ENCODE measurements at regions not wholly inside any gene's neighbourhood (a gene's known extent, or its start where the extent isn't known, plus 50 kb on each side); places are given as distances from the start of the nearest gene placed in this dataset.
"Not testable (repeated sequence)": the region's sequence is repeated elsewhere in the genome, so short reads cannot be mapped to it uniquely, and the experiment has no call there.

DNA sequence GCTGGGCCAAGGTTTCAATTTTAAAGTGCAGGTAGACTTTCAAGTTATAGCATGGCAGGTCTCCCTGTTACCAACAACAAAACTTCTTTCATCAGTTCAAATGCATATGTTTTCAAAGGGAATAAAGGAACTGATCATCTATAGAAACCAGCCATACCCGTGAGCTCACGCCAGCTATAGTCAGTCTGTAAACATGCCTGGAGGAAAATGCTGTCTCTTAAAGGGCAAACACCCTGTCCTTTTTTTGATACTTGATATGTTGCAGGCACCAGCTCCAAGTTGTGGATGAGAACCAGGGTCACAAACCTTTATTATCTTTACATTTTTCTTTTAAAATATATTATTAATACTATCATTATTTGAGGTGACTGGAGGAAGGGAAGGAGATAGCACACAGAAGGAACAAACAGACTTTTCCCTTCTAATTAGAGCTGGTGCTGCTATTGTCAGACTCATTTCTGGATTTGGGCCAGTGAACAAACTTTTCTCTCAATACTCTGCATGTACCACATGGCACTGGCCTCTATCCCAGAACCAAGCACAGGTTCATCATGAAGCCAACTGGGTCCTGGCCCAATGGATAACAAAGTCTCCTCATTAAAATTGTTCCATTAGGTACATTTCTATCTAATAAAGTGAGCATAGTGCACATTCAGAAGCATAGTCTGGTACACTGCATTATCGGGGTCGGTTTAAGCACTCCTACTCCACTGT, 1102.4 kb downstream of the SORCS3 start:
- Histone ChIP-seq H3K27me3 (replicated peaks in 1 of 2; ENCODE audit: control insufficient read depth in 2 of 2, extremely low read depth in 1 of 2, insufficient read depth in 2 of 2, low read length in 1 of 2) (no peaks in the 10 kb centered on the region), H3K27ac (ENCODE audit: low read length) (no peak overlapping the region), H3K36me3 (ENCODE audit: control insufficient read depth in 2 of 2, extremely low read depth in 1 of 2, insufficient read depth in 1 of 2, low read length in 1 of 2) (no peaks in the 10 kb centered on the region), H3K4me1 (ENCODE audit: control insufficient read depth in 1 of 2, extremely low read depth in 1 of 2, insufficient read depth in 2 of 2, low read length in 2 of 2) (no peaks in the 10 kb centered on the region), H3K4me3 (ENCODE audit: control insufficient read depth in 1 of 2, extremely low read depth in 1 of 2, low read length in 1 of 2) (no peak overlapping the region), H3K9me3 (no peaks in the 10 kb centered on the region)
- DNase-seq (no peak), ATAC-seq (replicated peaks in 1 of 4) (no peak)
- Mint-ChIP-seq H3K27ac (no peak overlapping the region), H3K27me3 (peaks cover 0 to 3% of the 10 kb centered on the region in 2 donors), H3K4me1 (no peaks in the 10 kb centered on the region), H3K9me3 (peaks cover 0 to 9% (median 3%) of the 10 kb centered on the region in 3 donors), H3K4me3 (no peak overlapping the region), H3K36me3 (no peaks in the 10 kb centered on the region)
- POLR2A ChIA-PET: no interaction called here
- WGBS (ENCODE audit: insufficient coverage): 79% methylated on average over 2 of the region's 4 CpGs
- CTCF ChIA-PET: no interaction called here

DNA sequence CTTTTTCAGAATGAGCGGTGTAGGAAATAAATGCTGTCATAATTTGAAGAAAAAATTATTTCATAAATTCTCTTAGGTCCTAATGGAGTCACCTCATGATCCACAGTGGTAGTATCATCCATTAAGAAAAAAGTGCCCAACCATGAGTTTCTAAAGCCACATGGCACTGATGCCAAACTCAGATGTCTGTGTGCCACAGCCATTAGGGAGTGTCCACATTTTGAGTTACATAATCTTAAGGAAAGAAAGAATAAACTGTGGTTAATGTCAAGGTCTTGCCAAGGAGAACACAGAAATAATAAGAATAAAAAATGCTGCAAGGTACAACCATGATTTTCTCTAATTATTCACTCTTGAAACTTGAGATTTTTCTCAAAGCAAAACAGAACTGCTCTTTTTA, 1101.8 kb downstream of the SORCS3 start:
- H3K4me1 ChIP-seq (ENCODE audit: control insufficient read depth in 1 of 2, extremely low read depth in 1 of 2, insufficient read depth in 2 of 2, low read length in 2 of 2): no peaks in the 10 kb centered on the region
- no peaks in the 10 kb centered on the region for H3K36me3 Mint-ChIP-seq
- no peak for ATAC-seq (replicated peaks in 1 of 4)
- H3K4me3 Mint-ChIP-seq: no peak overlapping the region
- POLR2A ChIA-PET: no interaction called here
- no peak overlapping the region for H3K27ac ChIP-seq (ENCODE audit: low read length)
- H3K4me3 ChIP-seq (ENCODE audit: control insufficient read depth in 1 of 2, extremely low read depth in 1 of 2, low read length in 1 of 2): no peak overlapping the region
- H3K9me3 Mint-ChIP-seq: peaks cover 0 to 9% (median 3%) of the 10 kb centered on the region in 3 donors
- H3K27me3 Mint-ChIP-seq: peaks cover 0 to 3% of the 10 kb centered on the region in 2 donors
- DNase-seq: no peak
- no CpG with 5 or more reads among the region's 1 CpG for WGBS (ENCODE audit: insufficient coverage)
- no peaks in the 10 kb centered on the region for H3K36me3 ChIP-seq (ENCODE audit: control insufficient read depth in 2 of 2, extremely low read depth in 1 of 2, insufficient read depth in 1 of 2, low read length in 1 of 2)
- CTCF ChIA-PET: no interaction called here
- H3K27ac Mint-ChIP-seq: no peak overlapping the region
- H3K4me1 Mint-ChIP-seq: no peaks in the 10 kb centered on the region
- no peaks in the 10 kb centered on the region for H3K9me3 ChIP-seq
- no peaks in the 10 kb centered on the region for H3K27me3 ChIP-seq (replicated peaks in 1 of 2; ENCODE audit: control insufficient read depth in 2 of 2, extremely low read depth in 1 of 2, insufficient read depth in 2 of 2, low read length in 1 of 2)

DNA sequence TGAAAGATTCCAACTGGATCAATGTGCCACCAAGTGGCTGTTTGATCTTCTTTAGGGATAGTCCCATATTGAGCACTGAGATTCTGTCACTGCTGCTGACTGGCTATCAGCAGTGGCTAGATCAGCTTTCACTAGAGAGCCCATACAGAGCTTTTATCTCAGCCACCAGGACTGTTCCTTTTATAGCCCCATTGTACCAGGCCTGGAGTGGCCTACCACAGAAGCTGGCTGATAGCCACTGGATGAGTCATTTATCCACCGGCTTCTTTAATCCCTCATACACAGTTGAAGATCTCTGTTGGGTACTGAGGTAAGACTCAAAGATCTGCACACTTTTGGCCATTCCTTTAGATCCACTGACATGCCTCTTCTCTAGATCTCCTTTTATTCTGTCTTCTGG, 1101.1 kb downstream of the SORCS3 start:
- no peaks in the 10 kb centered on the region for H3K4me1 Mint-ChIP-seq
- H3K27me3 Mint-ChIP-seq: peaks cover 0 to 3% of the 10 kb centered on the region in 2 donors

DNA sequence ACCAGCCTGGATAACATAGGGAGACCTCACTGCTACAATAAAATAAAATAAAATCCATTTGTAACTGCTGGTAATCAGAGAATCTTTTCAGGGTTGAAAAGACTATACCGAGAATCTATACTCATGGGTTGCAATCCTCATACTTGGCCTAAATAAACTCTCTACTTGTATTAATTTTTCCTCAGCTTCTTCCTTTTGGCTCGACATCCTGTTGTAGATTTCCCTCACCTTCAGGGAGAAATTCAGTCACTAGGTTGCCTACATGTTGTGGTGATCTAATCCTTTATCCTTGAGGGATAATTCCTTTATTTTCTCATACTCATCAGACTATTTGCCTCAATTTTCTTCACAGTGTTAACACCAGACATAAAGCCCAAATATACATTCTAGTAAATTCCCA, 1093.4 kb downstream of the SORCS3 start:
- Histone ChIP-seq H3K27ac (ENCODE audit: low read length) (no peak overlapping the region), H3K9me3 (no peaks in the 10 kb centered on the region), H3K36me3 (ENCODE audit: control insufficient read depth in 2 of 2, extremely low read depth in 1 of 2, insufficient read depth in 1 of 2, low read length in 1 of 2) (no peaks in the 10 kb centered on the region), H3K4me1 (ENCODE audit: control insufficient read depth in 1 of 2, extremely low read depth in 1 of 2, insufficient read depth in 2 of 2, low read length in 2 of 2) (no peaks in the 10 kb centered on the region), H3K27me3 (replicated peaks in 1 of 2; ENCODE audit: control insufficient read depth in 2 of 2, extremely low read depth in 1 of 2, insufficient read depth in 2 of 2, low read length in 1 of 2) (no peaks in the 10 kb centered on the region), H3K4me3 (ENCODE audit: control insufficient read depth in 1 of 2, extremely low read depth in 1 of 2, low read length in 1 of 2) (no peak overlapping the region)
- no CpG with 5 or more reads among the region's 2 CpGs for WGBS (ENCODE audit: insufficient coverage)
- no peak for ATAC-seq (replicated peaks in 1 of 4)
- no peak for DNase-seq
- Mint-ChIP-seq H3K4me1 (no peaks in the 10 kb centered on the region), H3K4me3 (no peak overlapping the region), H3K9me3 (peaks cover 0 to 3% (median 0%) of the 10 kb centered on the region in 3 donors), H3K27me3 (no peaks in the 10 kb centered on the region), H3K36me3 (no peaks in the 10 kb centered on the region), H3K27ac (no peak overlapping the region)
- POLR2A ChIA-PET: no interaction called here
- CTCF ChIA-PET: no interaction called here

More for the DNA sequence above, 1101.1 kb downstream of the SORCS3 start:
- ATAC-seq (replicated peaks in 1 of 4) (no peak), DNase-seq (no peak)
- no peaks in the 10 kb centered on the region for H3K36me3 Mint-ChIP-seq
- CTCF ChIA-PET: no interaction called here
- H3K4me1 ChIP-seq (ENCODE audit: control insufficient read depth in 1 of 2, extremely low read depth in 1 of 2, insufficient read depth in 2 of 2, low read length in 2 of 2): no peaks in the 10 kb centered on the region
- H3K27ac Mint-ChIP-seq: no peak overlapping the region
- no peaks in the 10 kb centered on the region for H3K9me3 ChIP-seq
- no peak overlapping the region for H3K4me3 ChIP-seq (ENCODE audit: control insufficient read depth in 1 of 2, extremely low read depth in 1 of 2, low read length in 1 of 2)
- H3K4me3 Mint-ChIP-seq: no peak overlapping the region
- no CpG with 5 or more reads among the region's 1 CpG for WGBS (ENCODE audit: insufficient coverage)
- H3K27me3 ChIP-seq (replicated peaks in 1 of 2; ENCODE audit: control insufficient read depth in 2 of 2, extremely low read depth in 1 of 2, insufficient read depth in 2 of 2, low read length in 1 of 2): no peaks in the 10 kb centered on the region
- H3K9me3 Mint-ChIP-seq: peaks cover 0 to 9% (median 3%) of the 10 kb centered on the region in 3 donors
- POLR2A ChIA-PET: no interaction called here
- no peak overlapping the region for H3K27ac ChIP-seq (ENCODE audit: low read length)
- H3K36me3 ChIP-seq (ENCODE audit: control insufficient read depth in 2 of 2, extremely low read depth in 1 of 2, insufficient read depth in 1 of 2, low read length in 1 of 2): no peaks in the 10 kb centered on the region

DNA sequence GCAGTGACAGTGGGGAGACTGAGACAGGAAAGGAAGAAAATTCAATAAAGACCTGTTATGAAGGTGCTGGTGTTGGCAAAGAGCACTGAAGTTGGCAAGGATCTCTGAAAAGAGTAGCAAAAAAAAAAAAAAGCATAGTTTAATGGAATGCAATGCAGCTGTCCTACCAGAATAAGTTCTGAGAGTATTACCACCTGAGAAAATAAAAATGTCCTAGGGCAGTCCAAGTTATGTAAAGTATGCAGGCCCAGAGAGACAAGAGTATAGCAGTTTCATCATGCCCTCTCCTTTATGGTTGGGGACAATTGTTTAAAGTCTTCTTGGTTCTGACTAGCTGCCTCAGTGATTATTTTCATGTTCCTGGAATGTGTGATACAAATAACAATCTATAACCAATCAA, 1092.8 kb downstream of the SORCS3 start:
- H3K4me1 ChIP-seq (ENCODE audit: control insufficient read depth in 1 of 2, extremely low read depth in 1 of 2, insufficient read depth in 2 of 2, low read length in 2 of 2): no peaks in the 10 kb centered on the region
- no peak overlapping the region for H3K27ac ChIP-seq (ENCODE audit: low read length)
- H3K4me3 Mint-ChIP-seq: no peak overlapping the region
- H3K27me3 ChIP-seq (replicated peaks in 1 of 2; ENCODE audit: control insufficient read depth in 2 of 2, extremely low read depth in 1 of 2, insufficient read depth in 2 of 2, low read length in 1 of 2): no peaks in the 10 kb centered on the region
- ATAC-seq (replicated peaks in 1 of 4) (no peak), DNase-seq (no peak)
- no peaks in the 10 kb centered on the region for H3K4me1 Mint-ChIP-seq
- H3K27me3 Mint-ChIP-seq: no peaks in the 10 kb centered on the region
- no peaks in the 10 kb centered on the region for H3K36me3 ChIP-seq (ENCODE audit: control insufficient read depth in 2 of 2, extremely low read depth in 1 of 2, insufficient read depth in 1 of 2, low read length in 1 of 2)
- CTCF ChIA-PET: no interaction called here
- H3K27ac Mint-ChIP-seq: no peak overlapping the region
- no peaks in the 10 kb centered on the region for H3K36me3 Mint-ChIP-seq
- H3K9me3 ChIP-seq: no peaks in the 10 kb centered on the region
- H3K4me3 ChIP-seq (ENCODE audit: control insufficient read depth in 1 of 2, extremely low read depth in 1 of 2, low read length in 1 of 2): no peak overlapping the region
- H3K9me3 Mint-ChIP-seq: peaks cover 0 to 3% (median 0%) of the 10 kb centered on the region in 3 donors
- POLR2A ChIA-PET: no interaction called here

DNA sequence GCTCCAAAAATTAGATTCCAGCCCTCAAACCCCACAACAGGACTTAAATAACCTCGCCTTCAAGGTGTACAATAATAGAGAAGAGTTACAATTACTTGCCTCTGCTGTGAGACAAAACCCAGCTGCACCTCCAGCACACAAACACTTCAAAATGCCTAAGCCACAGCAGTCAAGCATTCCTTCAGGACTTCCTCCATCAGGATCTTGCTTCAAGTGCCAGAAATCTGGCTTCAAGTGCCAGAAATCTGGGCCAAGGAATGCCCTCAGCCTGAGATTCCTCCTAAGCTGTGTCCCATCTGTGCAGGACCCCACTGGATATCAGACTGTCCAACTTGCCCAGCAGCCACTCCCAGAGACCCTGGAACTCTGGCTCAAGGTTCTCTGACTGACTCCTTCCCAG, 1088.3 kb downstream of the SORCS3 start:
- Histone ChIP-seq H3K9me3 (no peaks in the 10 kb centered on the region), H3K36me3 (ENCODE audit: control insufficient read depth in 2 of 2, extremely low read depth in 1 of 2, insufficient read depth in 1 of 2, low read length in 1 of 2) (no peaks in the 10 kb centered on the region), H3K4me1 (ENCODE audit: control insufficient read depth in 1 of 2, extremely low read depth in 1 of 2, insufficient read depth in 2 of 2, low read length in 2 of 2) (no peaks in the 10 kb centered on the region), H3K4me3 (ENCODE audit: control insufficient read depth in 1 of 2, extremely low read depth in 1 of 2, low read length in 1 of 2) (no peak overlapping the region), H3K27ac (ENCODE audit: low read length) (no peak overlapping the region), H3K27me3 (replicated peaks in 1 of 2; ENCODE audit: control insufficient read depth in 2 of 2, extremely low read depth in 1 of 2, insufficient read depth in 2 of 2, low read length in 1 of 2) (no peaks in the 10 kb centered on the region)
- CTCF ChIA-PET: no interaction called here
- no CpG with 5 or more reads among the region's 1 CpG for WGBS (ENCODE audit: insufficient coverage)
- no peak overlapping the region for H3K27ac Mint-ChIP-seq
- no peak for DNase-seq
- no peaks in the 10 kb centered on the region for H3K4me1 Mint-ChIP-seq
- H3K27me3 Mint-ChIP-seq: no peaks in the 10 kb centered on the region
- no peaks in the 10 kb centered on the region for H3K36me3 Mint-ChIP-seq
- H3K4me3 Mint-ChIP-seq: no peak overlapping the region
- POLR2A ChIA-PET: no interaction called here
- peaks cover 0 to 15% (median 0%) of the 10 kb centered on the region in 3 donors for H3K9me3 Mint-ChIP-seq
- ATAC-seq (replicated peaks in 1 of 4): no peak

DNA sequence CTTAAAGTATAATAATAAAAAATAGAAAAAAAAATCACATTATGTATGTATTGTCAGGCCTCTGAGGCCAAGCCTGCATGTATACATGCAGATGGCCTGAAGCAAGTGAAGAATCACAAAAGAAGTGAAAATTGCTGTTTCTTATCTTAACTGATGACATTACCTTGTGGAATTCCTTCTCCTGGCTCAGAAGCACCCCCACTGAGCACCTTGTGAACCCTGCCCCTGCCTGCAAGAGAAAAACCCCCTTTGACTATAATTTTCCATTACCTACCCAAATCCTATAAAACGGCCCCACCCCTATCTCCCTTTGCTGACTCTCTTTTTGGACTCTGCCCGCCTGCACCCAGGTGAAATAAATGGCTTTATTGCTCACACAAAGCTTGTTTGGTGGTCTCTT, 1086.5 kb downstream of the SORCS3 start:
- H3K36me3 ChIP-seq (ENCODE audit: control insufficient read depth in 2 of 2, extremely low read depth in 1 of 2, insufficient read depth in 1 of 2, low read length in 1 of 2); H3K9me3 ChIP-seq; ATAC-seq (replicated peaks in 1 of 4); H3K4me1 ChIP-seq (ENCODE audit: control insufficient read depth in 1 of 2, extremely low read depth in 1 of 2, insufficient read depth in 2 of 2, low read length in 2 of 2); H3K36me3 Mint-ChIP-seq; H3K27ac Mint-ChIP-seq; POLR2A ChIA-PET; H3K27ac ChIP-seq (ENCODE audit: low read length); H3K4me3 Mint-ChIP-seq; H3K4me1 Mint-ChIP-seq; CTCF ChIA-PET; H3K27me3 Mint-ChIP-seq; H3K27me3 ChIP-seq (replicated peaks in 1 of 2; ENCODE audit: control insufficient read depth in 2 of 2, extremely low read depth in 1 of 2, insufficient read depth in 2 of 2, low read length in 1 of 2); DNase-seq; H3K4me3 ChIP-seq (ENCODE audit: control insufficient read depth in 1 of 2, extremely low read depth in 1 of 2, low read length in 1 of 2): not testable (repeated sequence)
- H3K9me3 Mint-ChIP-seq: peaks cover 0 to 15% (median 0%) of the 10 kb centered on the region in 3 donors
- WGBS (ENCODE audit: insufficient coverage): 29% methylated on average over 2 of the region's 2 CpGs
